Forelimb muscle (tissue), 1 donor: ENCODE measurements at regions not wholly inside any gene's neighbourhood (a gene's known extent, or its start where the extent isn't known, plus 50 kb on each side); places are given as distances from the start of the nearest gene placed in this dataset.

Experiments
- DNase-seq: peaks from one replicate; pipeline ENCODE4 v3.0.0-alpha.2; 2013; ENCODE audit warnings: low read depth

DNA sequence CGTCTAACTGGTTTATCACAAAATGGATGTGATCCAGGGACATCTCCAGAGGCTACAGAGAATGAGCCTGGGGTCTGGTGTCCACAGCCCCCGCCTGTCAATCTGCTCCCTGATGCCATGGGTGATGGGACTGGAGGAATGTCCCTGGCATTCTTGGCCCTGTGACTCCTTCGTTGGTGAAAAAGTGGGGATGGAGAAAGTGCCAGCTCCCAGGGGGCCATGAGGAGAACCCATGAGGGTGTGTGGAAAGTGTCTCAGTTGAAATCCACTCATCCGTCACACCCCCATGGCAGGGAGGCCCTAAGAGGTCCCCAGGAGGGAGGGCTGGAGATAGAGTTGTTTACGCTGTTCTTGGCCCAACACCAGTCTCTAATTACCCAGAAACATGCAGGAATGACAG is 322.0 kb downstream of the CTTN start:
- no peak for DNase-seq

- no peak for DNase-seq
Observed at GRCh38 chr11:70721006-70721405, 322.7 kb downstream of the CTTN start.

DNA sequence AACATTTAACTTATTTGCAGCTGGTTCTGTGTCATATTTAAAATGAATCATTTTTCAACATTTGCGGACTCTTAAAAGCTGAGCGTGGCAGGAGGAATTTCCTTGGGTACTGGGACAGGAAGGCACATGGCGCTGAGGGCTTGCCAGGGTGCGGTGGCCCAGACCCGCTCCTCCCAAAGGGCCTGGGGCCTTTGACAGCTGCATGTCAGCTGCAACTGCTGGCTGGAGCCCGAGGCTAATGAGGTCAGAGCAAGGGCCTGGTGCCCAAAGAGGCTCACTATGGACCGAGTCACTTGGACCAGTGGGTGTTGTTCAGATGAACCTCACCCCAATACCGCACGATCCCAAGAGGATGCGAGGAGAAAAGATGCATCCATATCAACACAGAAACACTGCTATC is 326.9 kb downstream of the CTTN start:
- DNase-seq, result no peak

DNA sequence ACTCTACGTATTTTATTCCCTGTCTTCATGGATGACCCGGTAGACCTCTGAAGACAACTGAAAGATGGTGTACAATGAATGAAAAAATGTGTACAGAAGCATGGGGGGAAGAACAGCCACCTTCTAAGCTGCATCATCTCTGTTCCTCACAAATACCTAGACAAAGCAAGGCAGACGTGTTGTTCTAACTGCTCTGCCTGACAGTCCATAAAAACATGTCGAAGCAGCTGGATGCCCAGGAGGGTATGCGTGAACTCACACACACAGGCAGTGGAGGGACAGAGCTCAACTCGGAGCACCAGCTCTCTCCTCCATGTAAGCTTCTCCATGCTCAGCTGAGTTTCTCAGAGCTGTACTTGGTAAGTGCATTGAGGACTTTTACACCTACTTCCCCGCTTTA is 327.4 kb downstream of the CTTN start:
- DNase-seq, result no peak

DNA sequence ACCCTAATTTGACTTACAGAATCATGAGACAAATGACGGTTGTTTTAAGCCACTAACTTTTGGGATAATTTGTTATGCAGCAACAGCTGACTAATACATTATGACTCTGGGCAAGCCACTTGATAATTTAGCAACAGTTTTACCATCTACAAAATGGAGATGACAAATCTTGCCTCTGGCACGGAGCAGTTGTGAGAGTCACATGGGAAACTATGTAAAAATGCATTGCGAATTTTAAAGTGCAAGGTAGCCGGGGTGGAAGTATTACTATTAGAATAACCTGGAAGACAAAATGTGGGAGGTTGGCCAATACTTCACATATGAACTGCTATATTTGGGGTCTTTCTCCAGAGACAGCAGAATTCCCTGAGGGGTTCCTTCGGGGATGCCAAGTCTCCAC is 328.7 kb downstream of the CTTN start:
- DNase-seq, result no peak

GRCh38 chr11:70727899-70728620 is 329.7 kb downstream of the CTTN start:
- DNase-seq, result no peak

- DNase-seq, result no peak
Observed at GRCh38 chr11:70729949-70730348, 331.6 kb downstream of the CTTN start.

DNA sequence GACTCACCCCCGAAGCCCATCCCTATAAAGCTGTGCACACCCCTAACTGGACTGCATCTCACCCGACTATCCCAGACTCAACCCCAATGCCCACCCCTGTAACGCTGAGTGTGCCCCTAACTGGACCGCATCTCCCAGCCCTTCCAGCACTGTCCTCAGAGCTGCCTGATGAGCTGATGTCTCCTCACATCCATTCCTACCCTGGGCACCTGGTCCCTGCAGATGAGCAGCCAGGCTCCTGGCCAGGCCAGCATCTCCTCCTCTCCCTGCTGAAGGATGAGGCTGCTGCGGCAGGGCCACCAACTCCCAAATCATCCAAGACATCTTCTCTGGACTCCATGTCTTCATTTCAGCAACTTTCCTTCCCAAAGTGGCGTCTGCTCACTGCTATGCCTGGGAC is 332.1 kb downstream of the CTTN start:
- no peak for DNase-seq

- no peak for DNase-seq
Observed at GRCh38 chr11:70731271-70732022, 333.1 kb downstream of the CTTN start.

DNA sequence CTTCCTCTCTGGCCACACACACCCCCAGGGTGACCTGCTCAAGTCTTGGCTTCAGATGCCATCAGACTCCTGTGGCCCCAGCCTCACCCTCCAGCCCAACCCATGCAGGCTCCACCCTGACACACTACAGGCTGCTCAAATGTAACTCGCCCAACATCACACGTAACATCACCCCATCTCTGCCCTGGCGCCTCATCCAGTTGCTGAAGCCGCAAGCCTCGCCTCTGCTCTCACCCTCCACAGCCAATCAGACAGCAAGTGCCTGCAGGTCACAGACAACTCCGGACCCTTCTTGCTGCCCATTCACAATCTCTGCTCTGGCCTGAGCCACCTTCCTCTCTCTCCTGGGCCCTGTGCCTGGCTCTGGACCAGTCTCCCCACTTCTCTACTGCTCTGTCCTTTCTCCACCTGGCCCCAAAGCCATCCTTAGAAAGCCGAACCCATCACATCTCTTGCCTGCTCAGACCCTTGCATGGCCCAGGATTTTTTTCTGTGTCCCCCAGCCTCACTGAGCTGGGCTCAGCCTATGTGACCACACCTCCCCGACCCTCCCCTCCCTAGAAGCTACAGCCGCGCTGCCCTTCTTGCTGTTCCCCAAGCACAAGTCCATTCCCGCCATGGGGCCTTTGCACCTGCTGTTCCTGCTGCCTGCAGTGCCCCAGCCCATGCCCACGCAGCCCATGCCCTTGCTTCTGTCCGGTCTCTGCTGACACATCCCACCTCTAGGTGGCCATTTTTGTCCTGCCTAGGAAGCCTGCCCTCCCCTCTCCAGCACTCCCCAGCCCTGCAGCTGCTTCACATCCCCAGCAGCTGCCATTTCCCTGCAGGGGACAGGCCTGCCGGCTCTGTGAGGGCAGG is 333.9 kb downstream of the CTTN start:
- DNase-seq, result no peak

- DNase-seq, result no peak
Observed at GRCh38 chr11:70732881-70733196, 334.5 kb downstream of the CTTN start.

- no peak for DNase-seq
Observed at GRCh38 chr11:70733327-70734325, 335.3 kb downstream of the CTTN start.

DNA sequence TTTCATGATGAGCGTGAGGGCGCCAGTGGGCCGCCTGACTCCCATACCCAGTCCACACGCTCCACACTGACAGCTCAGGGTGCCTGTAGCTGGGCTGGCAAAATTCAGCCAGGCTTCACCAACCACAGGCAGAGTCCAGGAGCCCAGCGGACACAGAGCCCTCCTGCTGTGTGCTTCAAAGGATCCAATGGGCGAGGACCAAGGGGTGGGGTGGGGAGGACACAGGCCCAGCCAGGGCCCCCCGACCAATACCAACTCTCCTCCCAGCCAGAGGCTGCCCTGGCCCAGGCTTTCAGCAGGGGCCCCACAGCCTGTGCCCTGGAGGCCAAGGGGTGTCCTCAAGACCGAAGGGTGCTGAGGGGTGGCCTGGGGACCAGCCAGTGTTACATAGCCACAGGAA is 336.1 kb downstream of the CTTN start:
- no peak for DNase-seq

DNA sequence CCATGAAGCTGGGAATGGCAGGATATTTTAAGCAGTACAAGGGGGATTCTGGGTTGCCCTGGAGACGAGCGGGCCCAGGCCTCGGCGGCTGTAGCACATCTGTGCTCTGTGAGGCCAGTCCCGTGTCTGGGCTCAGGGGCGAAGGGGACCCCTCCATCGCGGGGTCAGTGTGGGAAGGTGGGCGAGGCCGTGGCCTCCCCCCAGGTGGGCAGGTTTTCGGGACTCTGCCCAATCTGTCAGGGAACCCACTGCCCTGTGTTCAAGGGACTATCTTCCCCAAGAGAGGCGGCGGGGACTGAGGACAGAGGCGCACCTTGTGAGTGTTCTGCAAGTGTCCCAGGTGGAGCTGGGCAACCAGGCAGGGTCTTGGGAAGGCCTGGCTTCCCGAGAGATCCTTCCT is 336.6 kb downstream of the CTTN start:
- DNase-seq, result no peak

DNA sequence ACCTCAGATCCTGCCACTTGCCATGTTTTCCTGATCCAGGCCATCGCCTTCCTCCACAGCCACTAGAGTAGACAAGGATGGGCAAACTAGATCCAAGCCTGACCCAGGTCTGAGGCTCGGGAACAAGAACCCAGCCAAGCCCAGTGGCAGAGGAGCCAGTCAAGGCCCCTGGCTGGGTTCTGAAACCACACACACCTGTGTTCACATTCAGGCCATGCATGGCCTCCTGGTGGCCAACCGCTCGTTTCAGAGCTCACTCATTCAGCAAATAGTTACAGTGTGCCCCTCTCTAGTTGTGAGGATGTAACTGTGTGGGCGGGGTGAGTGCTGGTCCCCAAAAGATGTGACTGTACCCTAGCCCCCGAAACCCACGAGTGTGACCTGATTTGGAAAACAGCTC is 337.6 kb downstream of the CTTN start:
- DNase-seq, result no peak

GRCh38 chr11:70736461-70736860 is 338.1 kb downstream of the CTTN start:
- no peak for DNase-seq

DNA sequence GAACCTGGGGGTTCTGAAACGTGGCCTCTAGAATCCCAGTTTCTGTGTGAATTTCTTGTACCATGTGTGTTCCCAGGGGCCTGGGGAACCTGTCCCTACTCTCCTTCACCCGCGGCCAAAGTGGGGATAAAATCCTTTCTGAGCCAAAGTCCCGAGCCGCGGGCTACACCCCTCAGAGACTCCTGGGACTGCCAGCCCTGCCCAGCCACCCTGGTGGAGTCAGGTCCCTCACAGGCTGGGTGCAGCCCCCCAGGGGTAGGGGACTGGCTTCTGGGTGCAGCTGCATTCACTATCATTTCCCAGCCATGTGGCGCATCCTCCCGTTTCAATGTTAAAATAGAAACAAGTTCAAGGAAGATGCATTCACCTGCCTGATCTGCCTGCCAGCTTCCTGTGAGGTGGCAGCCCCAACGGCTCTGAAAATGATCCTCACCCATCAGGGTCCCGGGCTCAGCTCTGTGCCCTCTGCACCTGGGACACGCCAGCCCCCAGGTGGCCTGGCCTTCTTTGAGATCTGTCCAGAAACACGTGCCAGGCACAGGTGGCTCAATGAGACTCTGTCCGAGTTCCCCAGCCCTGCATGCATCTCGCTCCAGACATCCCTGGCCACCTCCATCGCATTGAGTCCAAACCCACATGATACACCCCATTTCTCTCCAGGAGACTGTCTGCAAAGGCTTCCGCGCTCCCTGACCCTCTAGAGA is 338.8 kb downstream of the CTTN start:
- DNase-seq, result no peak

DNA sequence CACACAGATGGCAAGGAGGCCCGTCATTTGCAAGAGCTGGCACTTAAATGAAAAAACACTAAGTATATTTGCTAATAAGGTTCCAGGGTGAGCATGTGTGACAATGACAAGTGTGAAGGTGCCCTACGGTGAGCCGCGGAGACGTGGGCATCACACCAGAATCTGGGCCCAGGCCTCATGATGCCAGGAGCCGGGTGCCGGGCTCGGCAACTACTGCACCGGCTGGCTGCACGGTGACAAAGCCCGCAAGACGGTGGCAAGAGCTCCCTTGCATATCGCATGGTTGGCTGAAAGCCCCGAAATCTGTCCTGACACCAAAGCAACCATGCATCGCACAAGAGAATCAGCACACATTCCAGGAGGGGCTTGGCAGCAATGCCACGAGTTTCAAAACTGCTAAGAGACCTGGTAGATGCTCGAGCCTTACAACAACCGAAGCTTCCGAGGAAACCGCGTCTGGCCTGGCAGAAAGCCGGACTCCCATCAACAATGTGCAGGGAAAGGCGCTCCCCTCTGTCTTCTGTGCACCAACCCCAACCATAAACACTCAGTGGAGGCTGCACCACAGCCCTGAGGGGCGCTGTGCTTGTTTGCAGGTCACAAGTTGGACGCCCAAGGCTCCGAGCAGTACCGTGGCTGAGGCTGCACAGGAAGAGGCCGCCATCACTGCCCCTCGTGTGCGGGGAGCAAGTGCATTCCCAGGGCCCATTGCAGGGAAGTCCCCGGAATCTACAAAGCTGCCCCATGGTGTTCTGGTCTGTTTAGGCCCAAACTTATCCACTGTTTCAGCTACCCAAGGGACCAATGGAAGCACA is 339.7 kb downstream of the CTTN start:
- DNase-seq, result no peak

DNA sequence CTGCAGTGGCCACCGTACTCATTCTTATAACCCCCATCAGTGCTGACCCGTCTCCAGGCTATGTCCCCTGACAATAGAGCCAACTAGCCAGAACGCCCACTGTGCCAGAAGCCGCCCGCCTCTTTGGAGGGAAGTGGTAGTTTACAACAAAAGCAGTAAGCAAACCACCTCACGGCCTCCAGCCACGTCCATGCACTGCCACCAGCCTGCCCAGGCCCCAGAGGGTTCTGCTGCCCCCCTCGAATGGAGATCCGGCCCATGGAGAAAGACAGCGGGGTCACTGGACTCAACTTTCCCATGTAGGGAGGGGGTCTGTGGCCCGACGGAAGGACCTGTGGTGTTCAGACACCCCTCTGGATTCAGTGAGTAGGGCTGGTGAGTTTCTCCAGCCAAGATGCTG is 340.3 kb downstream of the CTTN start:
- no peak for DNase-seq

- no peak for DNase-seq
Observed at GRCh38 chr11:70739091-70739490, 340.8 kb downstream of the CTTN start.
